ENCODE measurements at regions not wholly inside any gene's neighbourhood (a gene's known extent, or its start where the extent isn't known, plus 50 kb on each side); places are given as distances from the start of the nearest gene placed in this dataset.

DNA sequence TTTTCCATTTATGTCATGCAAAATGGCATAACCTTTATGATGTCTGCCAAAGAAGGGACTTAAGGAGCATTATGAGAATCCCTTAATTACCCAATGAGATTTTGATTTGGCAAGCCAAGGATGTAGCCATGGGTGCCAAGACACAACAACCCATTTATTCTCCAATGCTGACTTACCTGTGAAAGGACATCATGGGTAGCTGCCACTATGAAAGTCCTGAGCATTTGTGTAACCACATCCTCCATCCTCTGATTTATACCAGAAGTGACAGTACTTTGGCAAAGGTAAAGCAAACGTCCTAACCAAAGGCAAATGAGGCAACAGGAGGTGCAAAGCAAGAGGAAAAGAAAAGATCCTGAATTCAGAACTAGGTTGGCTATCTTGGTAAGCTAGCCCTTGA is 87.3 kb upstream of the EMCN start:
- Histone ChIP-seq H3K4me1 (ENCODE audit: control insufficient read depth, extremely low read depth, insufficient read depth, low read length) (no peaks in the 10 kb centered on the region), H3K4me3 (replicated peaks in 1 of 3; ENCODE audit: insufficient read depth in 1 of 3, low read depth in 1 of 3, low read length in 3 of 3) (no peak overlapping the region), H3K4me2 (ENCODE audit: insufficient read depth, low read length) (no peak overlapping the region), H3K27ac (ENCODE audit: insufficient read depth, low read depth, low read length) (no peak overlapping the region), H3K79me2 (ENCODE audit: control insufficient read depth, insufficient read depth, low read length) (no peaks in the 10 kb centered on the region), H3K9me3 (replicated peaks; ENCODE audit: control insufficient read depth, insufficient read depth, low read length) (no peaks in the 10 kb centered on the region), H3K36me3 (ENCODE audit: control insufficient read depth in 2 of 2, extremely low read depth in 1 of 2, insufficient read depth in 2 of 2, low read length in 2 of 2) (no peaks in the 10 kb centered on the region), H4K20me1 (replicated peaks; ENCODE audit: control insufficient read depth, extremely low read depth, insufficient read depth, low read length) (no peaks in the 10 kb centered on the region), H3K9ac (replicated peaks; ENCODE audit: extremely low read depth, insufficient read depth, low read length) (no peak overlapping the region), H2AFZ (ENCODE audit: low read depth, low read length) (no peak overlapping the region), H3K27me3 (ENCODE audit: control insufficient read depth in 2 of 2, insufficient read depth in 2 of 2, low read length in 2 of 2) (no peaks in the 10 kb centered on the region), H3K9me1 (replicated peaks; ENCODE audit: control insufficient read depth, extremely low read depth, insufficient read depth, low read length) (no peaks in the 10 kb centered on the region)
- dilution Hi-C loops (cut with MboI; ENCODE audit: extremely low pct_ligation_motif_present, low sequenced_read_pairs) (no loop called here), intact Hi-C loops (cut with micrococcal nuclease) (no loop called here)
- POLR2A ChIA-PET, result no interaction called here
- no peak for FAIRE-seq
- TF ChIP-seq FOS (IDR thresholded peaks at IDR 0.05; ENCODE audit: borderline replicate concordance, insufficient read depth, low read length) (no peak), GATA2 (IDR thresholded peaks at IDR 0.05; ENCODE audit: insufficient read depth, insufficient read length, low read depth, low read length) (no peak), POLR2A (IDR thresholded peaks at IDR 0.05; ENCODE audit: low read depth, low read length) (no peak), JUN (IDR thresholded peaks at IDR 0.05; ENCODE audit: borderline replicate concordance, insufficient read depth, insufficient read length, low read depth) (no peak), MYC (IDR thresholded peaks at IDR 0.05; ENCODE audit: low read depth, low read length) (no peak), EZH2 (IDR thresholded peaks at IDR 0.05; ENCODE audit: borderline replicate concordance, low read depth, low read length, severe bottlenecking) (no peak), POLR2AphosphoS5 (IDR thresholded peaks at IDR 0.05; ENCODE audit: insufficient read depth, low read depth, low read length) (no peak)
- TF ChIP-seq, protein P1, sequence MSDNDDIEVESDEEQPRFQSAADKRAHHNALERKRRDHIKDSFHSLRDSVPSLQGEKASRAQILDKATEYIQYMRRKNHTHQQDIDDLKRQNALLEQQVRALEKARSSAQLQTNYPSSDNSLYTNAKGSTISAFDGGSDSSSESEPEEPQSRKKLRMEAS (IDR thresholded peaks at IDR 0.05; ENCODE audit: insufficient read depth, insufficient read length), result no peak
- TF ChIP-seq, protein P2, sequence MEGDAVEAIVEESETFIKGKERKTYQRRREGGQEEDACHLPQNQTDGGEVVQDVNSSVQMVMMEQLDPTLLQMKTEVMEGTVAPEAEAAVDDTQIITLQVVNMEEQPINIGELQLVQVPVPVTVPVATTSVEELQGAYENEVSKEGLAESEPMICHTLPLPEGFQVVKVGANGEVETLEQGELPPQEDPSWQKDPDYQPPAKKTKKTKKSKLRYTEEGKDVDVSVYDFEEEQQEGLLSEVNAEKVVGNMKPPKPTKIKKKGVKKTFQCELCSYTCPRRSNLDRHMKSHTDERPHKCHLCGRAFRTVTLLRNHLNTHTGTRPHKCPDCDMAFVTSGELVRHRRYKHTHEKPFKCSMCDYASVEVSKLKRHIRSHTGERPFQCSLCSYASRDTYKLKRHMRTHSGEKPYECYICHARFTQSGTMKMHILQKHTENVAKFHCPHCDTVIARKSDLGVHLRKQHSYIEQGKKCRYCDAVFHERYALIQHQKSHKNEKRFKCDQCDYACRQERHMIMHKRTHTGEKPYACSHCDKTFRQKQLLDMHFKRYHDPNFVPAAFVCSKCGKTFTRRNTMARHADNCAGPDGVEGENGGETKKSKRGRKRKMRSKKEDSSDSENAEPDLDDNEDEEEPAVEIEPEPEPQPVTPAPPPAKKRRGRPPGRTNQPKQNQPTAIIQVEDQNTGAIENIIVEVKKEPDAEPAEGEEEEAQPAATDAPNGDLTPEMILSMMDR (IDR thresholded peaks at IDR 0.05; ENCODE audit: extremely low read depth in 1 of 2, insufficient read depth in 1 of 2, low read depth in 1 of 2, low read length in 2 of 2), result no peak
- no TSS peak for BruUV-seq (replicated peaks)
- no peak for DNase-seq (ENCODE audit: low read depth, low spot score)
- CTCF ChIA-PET, result interaction anchor here (0.9 kb wide), 1 partner anchor 19 kb away, joined by 4 read pairs; no protein-coding TSS in a partner anchor

Data from endothelial cell of umbilical vein (primary cell).